ENCODE measurements at regions not wholly inside any gene's neighbourhood (a gene's known extent, or its start where the extent isn't known, plus 50 kb on each side); places are given as distances from the start of the nearest gene placed in this dataset.
"Not testable (repeated sequence)": the region's sequence is repeated elsewhere in the genome, so short reads cannot be mapped to it uniquely, and the experiment has no call there.

DNA sequence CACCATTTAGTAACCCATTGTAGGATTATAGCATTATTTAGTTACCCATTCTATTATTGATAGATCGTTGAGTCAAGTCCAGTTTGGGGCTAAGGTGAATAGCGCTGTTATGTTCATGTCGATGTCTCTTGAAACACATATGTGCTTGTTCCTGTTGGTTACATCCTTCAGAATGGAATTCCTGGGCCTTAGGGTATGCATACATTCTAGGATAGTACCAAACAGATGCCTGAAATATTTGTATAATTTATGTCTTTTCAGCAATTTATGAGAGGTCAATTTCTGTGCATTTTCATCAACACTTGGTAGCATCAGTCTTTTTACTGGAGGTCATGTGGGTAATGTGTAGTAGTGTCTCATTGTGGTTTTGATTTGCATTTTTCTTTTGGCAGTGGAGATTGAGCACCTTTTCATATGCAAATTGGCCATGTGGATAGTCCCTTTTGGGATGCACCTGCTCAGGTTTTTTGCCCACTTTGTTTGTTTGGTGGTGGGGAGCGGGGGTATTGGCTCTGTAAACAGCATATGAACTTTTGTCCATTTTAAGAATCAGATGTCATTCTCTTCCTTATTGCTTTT, 104.2 kb downstream of the CDRT15L2 start:
- not testable (repeated sequence) for DNase-seq

DNA sequence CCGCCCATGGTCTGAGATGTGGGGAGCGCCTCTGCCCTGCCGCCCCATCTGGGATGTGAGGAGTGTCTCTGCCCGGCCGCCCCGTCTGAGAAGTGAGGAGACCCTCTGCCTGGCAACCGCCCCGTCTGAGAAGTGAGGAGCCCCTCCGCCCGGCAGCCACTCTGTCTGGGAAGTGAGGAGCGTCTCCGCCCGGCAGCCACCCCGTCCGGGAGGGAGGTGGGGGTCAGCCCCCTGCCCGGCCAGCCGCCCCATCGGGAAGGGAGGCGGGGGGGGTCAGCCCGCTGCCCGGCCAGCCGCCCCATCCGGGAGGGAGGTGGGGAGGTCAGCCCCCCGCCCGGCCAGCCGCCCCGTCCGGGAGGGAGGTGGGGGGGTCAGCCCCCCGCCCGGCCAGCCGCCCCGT, 105.5 kb downstream of the CDRT15L2 start:
- not testable (repeated sequence) for DNase-seq

DNA sequence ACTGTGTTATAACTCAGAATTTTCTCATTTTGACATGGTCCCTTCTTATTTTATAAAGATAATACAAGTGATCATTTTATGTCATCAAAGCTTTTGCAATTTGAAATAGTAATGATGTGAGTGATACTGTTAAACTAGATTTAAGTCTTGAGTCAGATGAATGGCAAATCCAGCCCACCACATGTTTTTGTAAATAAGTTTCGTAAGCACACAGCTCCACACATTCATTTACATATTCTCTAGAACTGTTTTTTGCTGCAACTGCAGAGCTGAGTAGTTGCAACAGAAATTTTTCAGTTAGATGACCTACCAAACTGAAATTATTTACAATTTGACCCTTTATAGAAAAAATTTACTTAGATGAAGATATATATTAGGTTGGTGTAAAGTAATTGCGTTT, 108.1 kb downstream of the CDRT15L2 start:
- not testable (repeated sequence) for DNase-seq

DNA sequence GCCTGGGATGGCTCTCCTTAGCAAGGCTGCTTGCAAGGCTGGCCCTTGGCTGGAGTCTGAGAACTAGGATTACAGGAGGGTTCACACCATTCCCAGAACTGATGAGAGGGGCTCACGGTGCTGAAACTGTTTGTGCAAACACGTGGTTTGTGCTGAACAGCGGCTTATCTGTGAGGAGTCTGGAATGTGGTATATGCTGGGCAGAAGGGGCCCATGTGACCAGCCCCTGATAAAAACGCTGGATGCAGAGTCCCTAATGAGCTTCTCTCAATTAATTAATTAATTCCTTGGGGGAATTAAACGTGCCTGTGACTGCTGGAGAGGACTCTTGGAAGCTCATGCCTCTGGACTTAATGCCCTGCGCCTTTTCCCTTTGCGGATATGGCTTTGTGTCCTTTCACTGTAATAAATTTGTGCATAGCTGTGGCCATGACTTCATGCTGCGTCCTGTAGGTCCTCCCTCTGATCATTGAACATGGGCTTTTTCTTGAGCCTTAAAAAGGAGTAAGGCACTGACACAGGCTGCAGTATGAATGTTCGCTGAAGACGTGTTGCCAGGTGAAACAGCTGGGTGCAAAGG, 109.7 kb downstream of the CDRT15L2 start:
- not testable (repeated sequence) for DNase-seq

DNA sequence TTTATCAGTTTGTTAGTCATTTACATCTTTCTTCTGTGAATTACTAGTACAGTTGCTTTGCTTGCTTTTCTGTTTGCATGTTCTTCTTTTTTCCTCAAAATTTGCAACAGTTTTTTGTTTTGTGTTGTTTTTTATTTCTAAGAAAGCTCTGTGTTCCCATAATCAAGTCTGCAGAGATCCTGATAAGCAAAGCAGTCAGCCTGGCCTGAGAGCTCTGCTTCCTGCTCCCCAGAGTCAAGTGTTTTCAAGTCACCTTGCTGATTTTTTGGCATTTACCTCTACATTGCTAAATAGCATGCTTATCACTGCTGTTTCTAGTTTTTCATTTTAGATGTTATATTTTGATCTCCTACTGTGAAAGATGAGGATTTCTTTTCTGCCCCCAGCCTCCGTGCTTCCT, 113.2 kb downstream of the CDRT15L2 start:
- not testable (repeated sequence) for DNase-seq

DNA sequence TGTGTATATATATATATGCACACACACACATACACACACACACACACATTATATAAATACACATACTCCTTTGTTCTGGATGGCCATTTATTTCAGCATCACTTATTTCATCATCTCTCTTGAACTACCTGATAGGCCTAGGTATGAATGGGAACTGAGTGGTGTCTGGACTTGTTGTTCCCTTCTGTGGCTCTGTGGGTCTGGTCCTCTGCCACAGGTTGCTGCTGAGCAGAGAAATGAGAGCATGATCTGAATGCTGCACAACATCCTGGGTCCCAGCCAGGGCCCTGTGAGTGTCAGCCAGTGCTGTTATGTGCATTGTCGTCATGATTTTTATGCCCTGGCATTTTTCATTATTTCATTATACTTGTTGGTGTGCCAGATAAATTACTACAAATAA, 116.3 kb downstream of the CDRT15L2 start:
- DNase-seq, result not testable (repeated sequence)

DNA sequence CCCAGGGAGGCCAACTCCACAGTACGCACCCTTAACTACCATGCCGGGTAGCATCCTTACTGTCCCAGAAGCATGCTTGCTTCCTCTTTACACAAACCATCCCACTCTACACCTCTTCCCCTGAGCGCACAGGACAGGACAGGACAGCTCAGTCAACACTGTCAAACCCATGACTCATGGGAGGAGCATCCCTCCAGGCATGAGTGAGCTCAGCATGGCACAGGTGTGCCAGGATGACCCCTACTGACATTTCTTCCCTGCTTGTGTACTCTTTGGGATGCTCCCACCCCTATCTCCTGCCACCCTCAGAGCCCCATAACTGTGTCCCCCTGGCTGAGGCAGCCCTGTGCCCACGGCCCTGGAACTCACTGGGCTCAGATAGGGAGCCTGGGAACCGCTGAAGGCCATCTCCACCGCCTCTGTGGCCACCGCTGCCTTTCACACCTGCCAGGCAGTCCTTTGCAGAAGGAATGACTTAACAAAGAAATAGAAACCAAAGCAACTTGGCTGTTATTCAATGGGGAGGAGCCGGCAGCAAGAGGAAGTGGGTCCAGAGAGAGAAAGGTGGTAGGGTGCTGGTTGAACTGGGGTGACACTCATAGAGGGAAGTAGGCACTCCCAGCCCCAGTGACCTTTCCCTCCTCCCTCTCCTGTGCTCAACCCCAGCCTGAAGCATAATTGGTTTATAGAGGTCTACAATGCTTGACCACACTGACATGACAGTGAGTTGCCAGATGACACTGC, 119.1 kb downstream of the CDRT15L2 start:
- DNase-seq, result peak; percentile 37 to 58 (median 39)

DNA sequence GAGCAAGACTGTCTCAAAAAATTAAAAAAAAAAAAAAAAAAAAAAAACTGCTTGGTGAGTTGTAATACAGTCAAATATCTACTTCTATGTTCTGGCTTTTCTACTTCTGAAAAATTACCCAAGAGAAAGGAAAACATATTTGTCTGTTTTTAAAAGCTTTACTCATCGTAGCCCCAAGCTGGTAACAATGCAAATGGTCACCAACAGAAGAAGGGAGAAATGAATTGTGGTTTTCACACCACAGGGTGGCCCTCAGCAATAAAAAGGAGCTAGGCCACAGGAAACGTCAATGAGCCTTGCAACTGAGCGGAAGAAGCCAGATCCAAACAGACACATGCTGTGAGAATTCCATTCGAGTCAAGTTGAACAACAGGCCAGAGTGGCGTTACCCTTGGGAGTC, 121.0 kb downstream of the CDRT15L2 start:
- not testable (repeated sequence) for DNase-seq

DNA sequence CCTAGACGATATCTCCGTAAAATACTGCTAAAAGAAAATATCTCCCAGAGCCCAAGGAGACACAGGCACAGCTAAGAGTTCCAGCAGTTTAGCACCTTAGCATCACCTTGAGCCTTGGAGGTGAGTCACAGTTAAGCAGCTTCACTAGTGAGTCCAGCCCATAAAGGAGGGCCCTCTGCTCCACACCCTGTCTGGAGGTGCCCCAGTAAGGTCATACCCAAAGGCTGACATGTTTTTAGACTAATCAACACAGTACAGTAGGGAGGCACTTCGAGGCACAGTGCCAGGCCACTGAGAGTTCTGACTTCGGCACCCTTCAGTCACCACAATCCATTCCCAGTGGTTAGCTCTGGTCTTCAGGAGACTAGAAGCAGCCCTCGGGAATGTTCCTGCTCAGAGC, 121.8 kb downstream of the CDRT15L2 start:
- not testable (repeated sequence) for DNase-seq

DNA sequence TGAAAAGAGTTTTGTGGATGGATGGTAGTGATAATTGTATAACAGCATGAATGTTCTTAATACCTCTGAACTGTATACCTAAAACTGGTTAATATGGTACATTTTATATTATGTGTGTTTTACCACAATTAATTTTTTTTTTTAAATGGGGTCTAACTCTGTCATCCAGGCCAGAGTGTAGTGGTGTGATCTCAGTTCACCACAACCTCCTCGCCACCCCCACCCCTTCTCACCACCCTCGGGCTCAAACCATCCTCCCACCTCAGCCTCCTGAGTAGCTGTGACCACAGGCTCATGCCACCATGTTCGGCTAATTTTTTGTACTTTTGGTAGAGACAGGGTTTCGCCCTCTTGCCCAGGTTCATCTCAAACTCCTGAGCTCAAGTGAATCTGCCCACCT, 123.2 kb downstream of the CDRT15L2 start:
- DNase-seq, result no peak

DNA sequence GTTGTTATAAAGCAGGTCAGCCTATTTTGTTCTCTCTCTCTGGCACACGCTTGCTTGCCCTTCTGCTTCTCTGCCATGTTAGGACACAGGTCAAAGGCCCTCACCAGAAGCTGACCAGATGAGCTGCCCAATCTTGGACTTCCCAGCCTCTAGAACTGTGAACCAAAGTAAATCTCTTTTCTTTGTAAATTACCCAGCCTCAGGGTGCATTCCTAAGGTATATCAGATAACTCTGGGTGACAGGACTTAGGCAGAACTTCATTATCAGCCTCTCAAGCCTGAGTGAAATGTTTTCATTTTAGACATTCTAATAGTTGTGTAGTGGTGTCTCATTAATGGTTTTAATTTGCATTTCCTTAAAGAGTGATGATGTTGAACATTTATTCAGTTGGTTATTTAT, 124.3 kb downstream of the CDRT15L2 start:
- no peak for DNase-seq

DNA sequence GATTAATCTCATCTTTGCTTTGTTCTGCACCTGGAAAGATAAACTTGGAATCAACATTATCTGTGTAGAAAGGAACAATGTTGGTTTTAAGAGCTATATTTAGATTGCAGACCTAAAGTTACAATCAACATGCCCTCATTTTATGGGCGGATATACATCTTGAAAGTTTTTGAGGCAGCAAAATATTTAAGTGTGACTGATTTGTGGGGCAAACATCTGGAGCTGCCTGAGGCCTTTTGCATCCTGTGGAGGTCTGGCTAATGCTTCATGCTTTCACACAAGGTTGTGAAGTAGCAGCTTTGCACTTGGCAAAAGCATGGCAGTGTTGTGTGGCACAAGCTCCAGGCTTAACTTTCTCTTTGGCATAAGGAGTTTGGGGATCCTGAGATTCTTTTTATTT, 125.7 kb downstream of the CDRT15L2 start:
- not testable (repeated sequence) for DNase-seq

DNA sequence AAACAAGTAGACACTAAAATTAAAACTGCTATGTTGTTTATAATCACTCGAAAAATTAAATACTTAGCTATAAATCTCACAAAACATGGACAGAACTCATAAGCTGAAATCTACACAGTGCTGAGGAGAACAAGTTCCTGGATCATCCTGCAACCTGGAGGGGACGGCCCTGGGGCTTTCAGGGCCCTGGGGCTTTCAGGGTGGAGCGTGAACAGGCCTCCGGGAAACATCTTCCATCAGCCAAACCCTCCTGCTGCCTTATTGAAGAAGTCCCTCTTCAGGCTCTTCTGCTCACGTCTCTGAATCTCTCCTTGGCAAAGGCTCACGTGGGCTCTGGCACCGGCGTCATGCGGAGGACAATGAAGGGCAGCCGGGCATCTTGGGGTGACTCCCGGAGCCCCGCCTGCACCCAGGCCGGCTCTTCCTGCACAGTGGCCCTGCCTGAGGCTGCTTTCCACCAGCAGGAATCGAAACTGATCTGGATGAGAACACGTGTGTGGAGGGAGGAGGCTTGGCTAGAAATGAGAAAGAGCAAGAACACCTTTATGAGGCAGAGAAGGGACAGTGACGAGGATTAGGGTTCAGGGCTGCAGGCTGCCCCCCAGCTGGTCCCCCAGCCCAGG, 127.3 kb downstream of the CDRT15L2 start:
- no peak for DNase-seq

DNA sequence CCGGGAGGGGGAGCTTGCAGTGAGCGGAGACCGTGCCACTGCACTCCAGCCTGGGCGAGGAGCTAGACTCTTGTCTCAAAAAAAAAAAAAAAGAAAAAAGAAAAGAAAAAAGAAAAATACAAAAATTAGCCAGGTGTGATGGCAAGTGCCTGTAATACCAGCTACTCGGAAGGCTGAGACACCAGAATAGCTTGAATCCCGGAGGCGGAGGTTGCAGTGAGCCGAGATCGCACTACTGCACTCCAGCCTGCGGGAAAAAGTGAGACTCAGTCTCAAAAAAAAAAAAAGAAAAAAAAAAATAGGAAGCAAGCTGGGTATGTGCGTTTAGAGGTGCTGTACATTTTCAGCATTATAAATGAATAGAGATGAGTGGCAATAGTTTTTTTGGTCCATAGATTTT, 129.3 kb downstream of the CDRT15L2 start:
- DNase-seq, result peak in 2 of 3 donors; percentile 2

DNA sequence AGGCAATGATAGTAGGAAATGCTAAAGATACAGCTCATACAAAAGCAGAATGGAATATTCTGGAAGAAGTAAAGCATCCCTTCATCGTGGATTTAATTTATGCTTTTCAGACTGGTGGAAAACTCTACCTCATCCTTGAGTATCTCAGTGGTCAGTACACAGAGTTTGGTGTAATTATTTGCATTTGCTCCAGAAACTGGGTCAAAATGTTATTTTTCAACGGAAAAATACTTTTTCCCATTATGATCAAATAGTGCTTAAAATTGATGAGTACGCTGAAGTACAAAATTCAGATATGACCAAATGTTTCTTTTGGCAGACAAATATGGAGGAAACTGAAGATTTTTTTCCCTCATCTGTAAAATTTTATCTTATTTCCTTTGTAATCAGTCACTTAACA, 137.0 kb downstream of the CDRT15L2 start:
- DNase-seq, result not testable (repeated sequence)

DNA sequence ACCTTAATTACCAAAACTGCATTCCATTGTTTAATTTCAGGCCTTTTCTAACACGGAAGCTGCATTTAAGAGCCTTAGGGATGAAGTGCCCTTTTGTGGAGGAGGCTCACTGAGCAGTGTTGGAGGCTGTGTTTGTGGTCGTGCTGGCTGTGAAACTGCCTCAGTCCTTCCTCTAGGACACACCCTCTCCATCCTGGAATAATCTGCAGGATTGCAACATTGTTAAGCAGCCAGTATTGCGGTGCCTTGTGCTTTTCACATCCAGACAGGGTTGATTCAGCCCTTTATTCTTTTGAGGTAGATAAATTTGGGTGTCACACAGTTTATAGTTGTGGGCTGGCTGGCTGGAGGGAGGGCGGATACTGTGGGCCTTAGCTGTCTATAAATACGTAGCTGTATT, 141.6 kb downstream of the CDRT15L2 start:
- DNase-seq, result no peak

DNA sequence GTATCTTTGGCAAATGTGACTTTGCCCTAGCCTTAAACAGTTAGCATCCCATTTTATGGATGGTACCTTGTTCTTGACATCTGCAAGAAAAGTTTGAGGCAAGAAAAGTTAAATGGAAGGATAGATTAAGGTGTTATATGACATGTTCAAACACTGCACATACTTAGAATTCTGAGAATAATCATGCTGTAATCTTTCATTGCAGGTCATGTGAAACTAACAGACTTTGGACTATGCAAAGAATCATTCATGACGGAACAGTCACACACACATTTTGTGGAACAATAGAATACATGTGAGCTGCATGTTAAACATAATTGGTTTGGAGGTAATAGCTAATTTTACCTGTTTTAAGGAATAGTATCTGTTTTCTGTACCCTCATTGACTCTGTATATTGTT, 144.9 kb downstream of the CDRT15L2 start:
- not testable (repeated sequence) for DNase-seq

DNA sequence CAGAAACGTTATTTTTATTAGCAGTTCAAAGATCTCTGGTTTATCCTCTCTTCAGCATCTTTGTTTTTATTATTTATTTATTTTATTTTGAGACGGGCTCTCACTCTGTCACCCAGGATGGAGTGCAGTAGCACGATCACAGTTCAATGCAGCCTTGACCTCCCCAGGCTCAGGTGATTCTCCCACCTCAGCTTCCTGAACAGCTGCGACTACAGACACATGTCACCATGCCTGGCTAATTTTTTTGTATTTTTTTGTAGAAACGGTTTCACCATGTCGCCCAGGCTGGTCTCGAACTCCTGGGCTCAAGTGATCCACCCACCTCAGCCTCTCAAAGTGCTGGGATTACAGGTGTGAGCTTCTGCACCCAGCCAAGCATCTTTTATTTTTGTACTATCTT, 147.7 kb downstream of the CDRT15L2 start:
- not testable (repeated sequence) for DNase-seq

DNA sequence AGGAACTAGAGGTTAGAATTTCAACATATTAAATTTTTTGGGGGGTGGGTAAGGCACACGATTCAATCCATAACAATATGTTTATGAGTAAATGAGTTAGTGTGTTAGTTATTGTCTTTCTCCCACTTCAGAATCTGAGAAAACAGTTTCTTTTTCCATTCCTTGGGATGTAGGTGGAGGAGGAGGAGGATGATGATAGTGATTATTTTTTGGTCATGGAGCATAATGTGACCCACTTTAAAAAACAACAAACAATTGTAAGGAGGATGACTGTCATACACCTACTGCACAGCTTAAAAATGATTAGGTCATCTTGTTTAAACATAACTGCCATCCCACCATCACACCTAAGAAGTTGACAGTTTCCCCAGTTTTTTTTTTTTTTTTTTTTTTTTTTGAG, 148.7 kb downstream of the CDRT15L2 start:
- DNase-seq, result peak in 2 of 3 donors; percentile 12 to 33

DNA sequence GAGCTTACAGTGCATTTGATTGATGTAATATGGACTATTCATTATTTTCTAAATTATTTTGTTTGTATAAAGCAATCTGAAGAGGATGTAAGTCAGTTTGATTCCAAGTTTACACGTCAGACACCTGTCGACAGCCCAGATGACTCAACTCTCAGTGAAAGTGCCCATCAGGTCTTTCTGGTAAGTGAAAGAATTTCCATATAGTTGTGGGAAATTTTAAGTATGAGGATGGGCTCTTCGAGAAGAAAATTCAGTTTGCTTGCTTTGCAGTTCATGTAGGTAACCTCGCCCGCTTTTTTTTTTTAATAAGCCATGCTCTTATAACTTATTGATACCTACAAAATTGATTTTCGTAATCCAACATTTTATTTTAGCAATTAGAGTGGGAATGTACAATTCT, 151.6 kb downstream of the CDRT15L2 start:
- not testable (repeated sequence) for DNase-seq

DNA sequence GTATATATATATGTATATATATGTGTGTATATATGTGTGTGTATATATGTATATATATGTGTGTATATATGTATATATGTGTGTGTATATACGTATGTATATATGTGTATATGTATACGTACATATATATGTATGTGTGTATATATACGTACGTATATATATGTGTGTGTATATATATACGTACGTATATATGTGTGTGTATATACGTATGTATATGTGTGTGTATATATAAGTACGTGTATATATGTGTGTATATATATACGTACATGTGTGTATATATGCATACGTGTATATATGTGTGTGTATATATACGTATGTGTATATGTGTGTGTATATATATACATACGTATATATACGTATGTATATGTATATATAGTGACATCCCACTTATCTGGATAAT, 154.4 kb downstream of the CDRT15L2 start:
- DNase-seq, result no peak

DNA sequence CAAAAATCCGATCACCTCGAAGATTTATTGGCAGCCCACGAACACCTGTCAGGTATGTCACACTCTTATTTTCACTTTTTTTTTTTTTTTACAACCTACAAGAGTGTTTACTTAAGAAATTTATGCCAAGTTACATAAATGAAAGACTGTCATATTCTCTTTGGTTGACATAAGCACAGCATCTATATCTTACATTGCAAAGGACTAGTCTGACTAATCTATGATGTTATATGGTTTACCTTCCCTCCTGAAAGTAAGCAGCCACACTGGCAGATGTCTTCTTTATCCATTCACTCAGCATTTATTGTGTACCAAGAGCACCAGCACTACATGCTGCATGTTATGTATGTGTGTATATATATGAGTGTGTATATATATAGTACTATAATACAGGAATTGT, 156.3 kb downstream of the CDRT15L2 start:
- DNase-seq, result no peak

DNA sequence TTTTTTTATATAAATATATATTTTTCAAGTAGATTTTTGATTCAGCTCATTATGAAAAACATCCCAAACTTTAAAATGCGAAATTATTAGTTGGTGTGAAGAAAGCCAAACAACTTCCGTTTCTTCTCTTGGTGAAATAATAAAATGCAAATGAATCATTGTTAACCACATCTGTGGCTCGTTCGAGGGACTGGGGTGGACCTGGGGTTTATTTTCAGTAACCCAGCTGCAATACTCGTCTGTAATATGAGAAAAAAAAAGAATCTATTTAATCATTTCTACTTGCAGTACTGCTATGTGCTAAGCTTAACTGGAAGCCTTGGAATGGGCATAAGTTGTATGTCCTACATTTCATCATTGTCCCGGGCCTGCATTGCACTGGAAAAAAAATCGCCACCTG, 158.1 kb downstream of the CDRT15L2 start:
- DNase-seq, result peak in 1 of 3 donors; percentile 0

DNA sequence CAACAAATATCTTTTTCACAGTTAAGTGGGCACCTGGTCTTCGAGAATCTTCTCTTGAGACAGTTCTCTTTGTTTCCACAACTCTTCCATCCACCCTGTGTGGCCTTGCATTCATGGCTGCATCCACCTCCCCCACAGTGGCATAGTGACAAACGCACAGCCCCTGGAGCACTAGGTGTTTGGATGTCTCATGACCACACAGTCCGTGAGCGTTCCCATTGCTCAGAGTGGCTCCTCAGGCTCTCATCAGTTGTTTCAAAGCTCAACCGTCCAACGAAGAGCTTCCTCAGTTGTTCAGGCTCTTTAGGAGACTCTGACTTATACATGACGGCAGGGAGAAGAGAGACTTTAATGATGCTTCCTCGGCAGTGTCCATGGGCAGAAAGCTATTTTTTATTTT, 191.6 kb downstream of the CDRT15L2 start:
- DNase-seq, result no peak

Measured in suppressor macrophage treated with lipopolysaccharide for 1 hour (primary cell).